HUES64 (cell line): ENCODE measurements at regions not wholly inside any gene's neighbourhood (a gene's known extent, or its start where the extent isn't known, plus 50 kb on each side); places are given as distances from the start of the nearest gene placed in this dataset.

Experiments
- H3K27ac ChIP-seq: 2 replicates; pipeline ENCODE4 v1.7.0; 2013; ENCODE audit warnings: low read depth, low read length, inconsistent platforms
- H3K27me3 ChIP-seq: 2 replicates; pipeline ENCODE4 v1.6.1; 2013; ENCODE audit warnings: mild to moderate bottlenecking, low read length; ENCODE audit not compliant: insufficient read depth
- H3K36me3 ChIP-seq: 2 replicates; pipeline ENCODE4 v1.6.1; 2013; ENCODE audit warnings: mild to moderate bottlenecking, low read length; ENCODE audit not compliant: insufficient read depth
- H3K4me1 ChIP-seq: 2 replicates; pipeline ENCODE4 v1.6.1; 2013; ENCODE audit warnings: mild to moderate bottlenecking, low read length, moderate library complexity; ENCODE audit not compliant: insufficient read depth
- H3K4me3 ChIP-seq: 2 replicates; pipeline ENCODE4 v1.5.1; 2013; ENCODE audit warnings: mild to moderate bottlenecking, low read length, moderate library complexity
- H3K9ac ChIP-seq: 2 replicates; pipeline ENCODE4 v1.6.1; 2013; ENCODE audit warnings: mild to moderate bottlenecking, low read depth, low read length
- H3K9me3 ChIP-seq: 2 replicates; pipeline ENCODE4 v1.6.1; 2013; ENCODE audit warnings: low read depth, low read length; ENCODE audit not compliant: insufficient read depth
- WGBS: fragments of 150-250, 120-280 bp; methylation state at CpG from one replicate; pipeline ENCODE4 v1.1.7; 2013; ENCODE audit warnings: missing lambda C conversion rate; 5-methylcytosine and 5-hydroxymethylcytosine counted together

DNA sequence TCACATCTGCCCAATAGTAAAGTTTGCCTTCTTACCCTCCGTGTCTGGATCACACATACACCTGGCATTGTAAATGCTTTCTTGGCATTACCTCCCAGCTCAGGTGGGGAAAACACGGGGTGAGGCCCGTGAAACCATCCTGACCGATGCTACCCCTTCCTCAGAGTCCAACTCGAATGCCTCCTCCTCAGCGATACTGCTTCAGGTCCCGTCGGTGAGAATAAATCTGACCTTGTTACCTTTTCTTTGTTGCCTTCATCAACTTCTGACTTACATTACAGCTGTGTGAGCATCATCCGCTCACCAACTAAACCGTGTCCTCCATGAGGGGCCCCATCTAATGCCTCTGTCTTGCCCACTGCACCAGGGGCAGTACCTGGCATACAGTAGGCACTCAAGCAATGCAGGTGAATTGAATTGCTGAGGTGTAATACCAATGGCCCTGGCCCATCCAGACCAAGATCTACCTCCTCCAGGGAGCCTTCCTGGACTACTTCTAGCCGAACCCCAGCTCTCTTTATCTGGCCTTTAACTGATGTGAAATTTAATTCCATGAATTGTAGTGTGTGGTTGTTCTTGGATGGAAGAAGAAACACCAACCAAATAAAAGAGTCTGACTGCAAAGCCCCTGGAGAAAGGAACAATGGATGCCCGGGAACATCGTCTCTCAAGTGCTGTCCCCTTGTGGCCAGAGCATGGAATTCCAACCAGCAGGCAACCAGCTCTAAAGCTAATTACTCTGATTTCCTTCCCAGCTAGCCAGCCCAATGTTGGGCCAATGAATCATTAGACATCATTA lies 141.5 kb downstream of the ANKRD60 start:
- Histone ChIP-seq H3K4me3 (no peak overlapping the region), H3K9me3 (no peaks in the 10 kb centered on the region)
- WGBS, result 80% methylated on average over 12 of the region's 13 CpGs

DNA sequence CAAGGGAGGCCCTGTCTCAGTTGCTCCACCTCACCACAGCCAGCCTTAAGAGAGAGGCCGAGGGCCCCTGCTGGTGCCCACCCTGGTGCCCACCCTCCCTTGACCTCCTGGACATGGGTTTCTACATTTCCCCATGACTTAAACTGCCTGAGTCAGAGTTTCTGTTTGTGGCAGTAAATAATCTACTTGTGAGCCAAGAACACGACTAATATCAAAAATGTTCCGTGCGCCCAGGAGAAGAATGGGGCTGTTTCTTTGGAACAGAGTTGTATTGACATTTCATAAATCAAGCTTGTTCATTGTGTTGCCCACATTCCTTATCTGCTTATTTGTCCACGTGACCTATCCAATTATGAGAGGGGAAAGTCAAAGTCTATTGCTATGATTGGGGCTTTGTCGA lies 143.5 kb downstream of the ANKRD60 start:
- Histone ChIP-seq H3K27me3 (no peaks in the 10 kb centered on the region), H3K36me3 (no peaks in the 10 kb centered on the region), H3K4me3 (no peak overlapping the region), H3K4me1 (no peaks in the 10 kb centered on the region), H3K9me3 (no peaks in the 10 kb centered on the region), H3K9ac (no peak overlapping the region), H3K27ac (no peak overlapping the region)
- 96% methylated on average over 6 of the region's 6 CpGs for WGBS

More for the DNA sequence above, 141.5 kb downstream of the ANKRD60 start:
- no peaks in the 10 kb centered on the region for H3K4me1 ChIP-seq
- H3K27me3 ChIP-seq, result no peaks in the 10 kb centered on the region
- no peak overlapping the region for H3K27ac ChIP-seq
- H3K9ac ChIP-seq, result no peak overlapping the region
- no peaks in the 10 kb centered on the region for H3K36me3 ChIP-seq

DNA sequence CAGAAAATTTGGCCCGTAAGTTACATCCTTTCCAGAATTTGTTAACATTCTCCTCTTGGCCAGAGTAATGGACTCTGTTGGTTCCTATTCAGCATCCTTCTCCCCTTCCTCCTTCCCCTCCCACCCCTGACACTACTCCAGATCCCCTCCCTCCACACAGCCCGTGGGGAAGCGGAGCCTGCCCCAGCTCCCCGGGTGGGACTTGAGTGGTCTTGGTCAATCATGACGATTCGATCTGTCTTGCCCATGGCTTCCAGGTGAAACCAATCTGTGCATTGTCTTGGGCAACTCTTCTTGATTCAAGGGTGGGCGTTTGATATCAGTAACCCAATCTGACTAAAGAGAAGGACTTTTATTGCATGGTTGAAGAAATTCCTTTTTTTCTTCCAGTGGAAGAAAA lies 143.9 kb downstream of the ANKRD60 start:
- WGBS, result 93% methylated on average over 7 of the region's 7 CpGs
- no peak overlapping the region for H3K9ac ChIP-seq
- no peaks in the 10 kb centered on the region for H3K9me3 ChIP-seq
- no peaks in the 10 kb centered on the region for H3K4me1 ChIP-seq
- H3K27me3 ChIP-seq, result no peaks in the 10 kb centered on the region
- H3K27ac ChIP-seq, result no peak overlapping the region
- no peak overlapping the region for H3K4me3 ChIP-seq
- no peaks in the 10 kb centered on the region for H3K36me3 ChIP-seq

GRCh38 chr20:58081846-58082245 lies 146.6 kb downstream of the ANKRD60 start:
- no peak overlapping the region for H3K27ac ChIP-seq
- WGBS, result 83% methylated on average over 1 of the region's 1 CpG
- H3K4me1 ChIP-seq, result no peaks in the 10 kb centered on the region
- H3K27me3 ChIP-seq, result no peaks in the 10 kb centered on the region
- H3K9ac ChIP-seq, result no peak overlapping the region
- H3K4me3 ChIP-seq, result no peak overlapping the region
- no peaks in the 10 kb centered on the region for H3K36me3 ChIP-seq
- no peaks in the 10 kb centered on the region for H3K9me3 ChIP-seq

- Histone ChIP-seq H3K27ac (no peak overlapping the region), H3K9me3 (no peaks in the 10 kb centered on the region)
- 95% methylated on average over 7 of the region's 7 CpGs for WGBS
Measured at GRCh38 chr20:58078741-58079522, 149.5 kb downstream of the ANKRD60 start.

DNA sequence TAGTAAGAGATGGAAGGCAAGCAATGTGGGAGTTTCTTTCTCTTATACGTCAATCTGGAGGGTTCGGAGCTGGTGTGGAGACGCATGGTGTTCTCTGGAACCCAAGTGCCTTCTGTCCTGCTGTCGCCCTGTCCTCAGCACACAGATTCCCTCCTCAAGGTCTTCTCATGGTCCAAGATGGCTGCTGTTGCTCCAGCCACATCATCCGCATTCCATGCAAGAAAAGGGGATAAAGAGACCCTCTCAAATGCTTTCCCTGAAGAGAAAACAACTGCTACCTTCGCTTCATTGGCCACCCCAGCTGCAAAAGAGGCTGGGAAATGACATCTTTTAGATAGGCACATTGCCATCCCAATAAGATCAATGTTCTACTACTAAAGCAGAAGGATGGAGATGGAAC lies 151.2 kb downstream of the ANKRD60 start:
- Histone ChIP-seq H3K4me1 (peaks cover 6% of the 10 kb centered on the region; the same call in 1 of the 2 replicates), H3K36me3 (no peaks in the 10 kb centered on the region), H3K9me3 (no peaks in the 10 kb centered on the region), H3K9ac (no peak overlapping the region), H3K27me3 (no peaks in the 10 kb centered on the region), H3K27ac (no peak overlapping the region), H3K4me3 (no peak overlapping the region)
- 96% methylated on average over 6 of the region's 6 CpGs for WGBS

More at GRCh38 chr20:58078741-58079522, 149.5 kb downstream of the ANKRD60 start:
- Histone ChIP-seq H3K4me3 (no peak overlapping the region), H3K9ac (no peak overlapping the region), H3K4me1 (peaks cover 6% of the 10 kb centered on the region; the same call in 1 of the 2 replicates), H3K36me3 (no peaks in the 10 kb centered on the region), H3K27me3 (no peaks in the 10 kb centered on the region)

DNA sequence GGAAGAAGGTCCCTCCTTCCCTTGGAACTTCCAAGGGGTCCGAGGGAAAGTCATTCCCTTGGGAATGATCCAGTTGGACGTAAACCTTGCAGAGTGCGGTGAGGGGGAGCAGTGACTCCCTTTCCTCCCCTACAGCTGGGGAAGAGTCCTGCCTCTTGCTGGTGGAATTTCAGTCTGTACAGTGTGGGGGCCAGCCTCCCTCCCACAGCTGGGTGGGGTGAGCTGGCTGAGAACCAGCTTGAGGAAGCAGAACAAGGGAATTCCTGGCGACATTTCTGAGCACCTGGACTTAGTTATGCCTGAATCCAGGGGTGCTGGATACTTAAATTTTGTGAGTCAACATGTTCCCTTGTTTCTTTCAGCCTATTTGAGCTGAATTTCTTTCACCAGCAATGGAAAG lies 152.0 kb downstream of the ANKRD60 start:
- 92% methylated on average over 4 of the region's 4 CpGs for WGBS
- no peak overlapping the region for H3K27ac ChIP-seq

GRCh38 chr20:58075586-58076345 lies 152.7 kb downstream of the ANKRD60 start:
- Histone ChIP-seq H3K27ac (no peak overlapping the region), H3K9me3 (no peaks in the 10 kb centered on the region), H3K4me3 (no peak overlapping the region), H3K27me3 (no peaks in the 10 kb centered on the region), H3K36me3 (no peaks in the 10 kb centered on the region), H3K9ac (no peak overlapping the region), H3K4me1 (peaks cover 6% of the 10 kb centered on the region; the same call in 1 of the 2 replicates)
- 92% methylated on average over 14 of the region's 14 CpGs for WGBS

More for the DNA sequence above, 152.0 kb downstream of the ANKRD60 start:
- Histone ChIP-seq H3K9ac (no peak overlapping the region), H3K4me1 (peaks cover 6% of the 10 kb centered on the region; the same call in 1 of the 2 replicates), H3K4me3 (no peak overlapping the region), H3K36me3 (no peaks in the 10 kb centered on the region), H3K9me3 (no peaks in the 10 kb centered on the region), H3K27me3 (no peaks in the 10 kb centered on the region)

GRCh38 chr20:58073945-58074856 lies 154.3 kb downstream of the ANKRD60 start:
- no peaks in the 10 kb centered on the region for H3K36me3 ChIP-seq
- no peak overlapping the region for H3K27ac ChIP-seq
- no peak overlapping the region for H3K9ac ChIP-seq
- no peaks in the 10 kb centered on the region for H3K27me3 ChIP-seq
- WGBS, result 76% methylated on average over 9 of the region's 10 CpGs
- no peak overlapping the region for H3K4me3 ChIP-seq
- H3K9me3 ChIP-seq, result no peaks in the 10 kb centered on the region
- H3K4me1 ChIP-seq, result peaks cover 6% of the 10 kb centered on the region; the same call in 1 of the 2 replicates
